HG02571 (cell line): ENCODE measurements at regions not wholly inside any gene's neighbourhood (a gene's known extent, or its start where the extent isn't known, plus 50 kb on each side); places are given as distances from the start of the nearest gene placed in this dataset.

Experiments
- ATAC-seq: cut with Tn5 transposase; IDR thresholded peaks from one replicate; pipeline ENCODE4 v1.9.1; 2021; ENCODE audit warnings: mild to moderate bottlenecking, moderate library complexity; ENCODE audit not compliant: unreplicated experiment

DNA sequence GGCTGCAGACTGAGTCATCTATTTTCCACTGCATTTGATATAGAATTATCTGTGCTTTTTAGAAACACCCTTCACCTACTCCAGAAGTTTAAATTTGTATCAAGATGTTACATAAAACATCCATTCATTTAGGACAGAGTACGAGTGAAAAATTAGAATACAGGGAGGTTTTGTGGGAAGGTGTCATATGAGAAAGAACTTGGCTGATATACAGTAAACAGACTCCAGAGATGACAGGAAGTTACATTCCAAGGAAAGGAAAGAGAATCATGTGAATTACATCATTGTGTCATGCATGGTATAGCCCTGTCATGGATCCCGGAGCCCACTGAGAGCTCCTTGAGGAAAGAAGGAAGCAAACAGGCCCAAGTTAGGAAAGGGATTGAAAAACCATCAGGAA is 341.5 kb upstream of the PKDCC start:
- no peak for ATAC-seq

DNA sequence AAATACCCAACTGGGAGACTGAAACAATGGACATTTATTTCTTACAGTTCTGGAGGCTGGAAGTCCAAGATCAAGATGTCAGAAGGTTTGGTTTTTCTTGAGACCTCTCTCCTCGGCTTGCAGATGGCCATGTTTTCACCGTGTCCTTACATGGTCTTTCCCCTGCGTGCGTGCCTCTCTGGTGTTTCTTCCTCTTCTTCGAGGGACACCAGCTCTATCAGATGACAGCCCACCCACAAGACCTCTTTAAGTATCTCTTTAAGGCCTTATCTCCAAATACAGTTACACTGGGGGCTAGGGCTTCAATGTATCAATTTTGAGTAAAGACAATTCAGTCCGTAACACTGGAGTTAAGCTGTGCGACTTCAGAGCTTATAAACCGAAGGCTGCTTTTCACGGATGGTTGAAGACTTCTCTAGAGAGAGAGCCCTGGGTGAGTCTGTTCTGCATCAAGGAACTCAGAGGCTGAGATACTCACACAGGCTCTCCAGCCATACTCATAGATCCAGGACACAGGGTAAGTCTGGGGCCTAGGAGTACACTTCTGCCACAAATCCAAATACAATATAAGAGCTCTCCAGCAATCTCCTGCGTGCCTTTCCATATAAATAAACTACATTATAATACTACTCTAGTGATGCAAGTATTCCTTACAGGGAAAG is 339.9 kb upstream of the PKDCC start:
- ATAC-seq = no peak

DNA sequence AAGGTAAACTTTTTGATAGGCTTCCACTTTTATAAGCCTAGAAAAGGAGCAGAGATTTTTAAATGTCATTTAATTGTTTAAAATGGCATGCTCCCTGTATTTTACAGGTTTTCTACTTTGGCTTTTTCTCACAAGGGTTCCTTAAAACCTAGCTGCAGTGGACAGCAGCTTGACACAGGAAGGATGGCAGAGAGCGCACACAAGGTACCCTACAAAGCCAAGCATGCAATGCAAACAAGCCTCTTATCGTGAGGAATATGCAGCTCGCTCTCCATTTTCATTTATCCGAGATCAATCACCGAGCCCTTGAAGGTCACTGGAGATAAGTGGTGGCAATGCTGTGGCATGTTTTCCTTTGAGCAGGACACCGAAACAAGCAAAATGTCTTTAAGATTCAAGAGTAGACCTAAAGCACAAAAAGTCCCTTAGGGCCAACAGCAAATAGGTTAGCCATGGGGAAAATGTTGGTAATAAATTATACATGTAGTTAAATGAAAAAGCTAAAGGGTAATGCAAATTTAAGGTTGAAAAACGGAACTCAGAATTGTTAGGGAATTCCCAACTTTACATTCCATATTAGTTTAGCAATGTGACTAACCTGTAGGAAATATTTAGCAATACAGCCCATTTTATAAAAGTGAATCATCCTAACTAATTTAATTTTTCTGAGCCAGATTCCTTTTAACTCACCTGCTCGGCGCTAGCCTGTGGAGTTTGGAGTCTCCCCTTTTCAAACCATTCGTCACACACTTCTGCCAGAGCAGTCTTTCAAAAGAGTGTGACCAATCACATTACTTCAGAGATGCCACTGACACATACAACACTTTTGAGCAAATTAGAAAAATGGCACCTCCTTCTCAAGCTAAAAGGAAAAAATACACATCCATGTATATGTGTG is 337.9 kb upstream of the PKDCC start:
- peak; percentile 38 for ATAC-seq

DNA sequence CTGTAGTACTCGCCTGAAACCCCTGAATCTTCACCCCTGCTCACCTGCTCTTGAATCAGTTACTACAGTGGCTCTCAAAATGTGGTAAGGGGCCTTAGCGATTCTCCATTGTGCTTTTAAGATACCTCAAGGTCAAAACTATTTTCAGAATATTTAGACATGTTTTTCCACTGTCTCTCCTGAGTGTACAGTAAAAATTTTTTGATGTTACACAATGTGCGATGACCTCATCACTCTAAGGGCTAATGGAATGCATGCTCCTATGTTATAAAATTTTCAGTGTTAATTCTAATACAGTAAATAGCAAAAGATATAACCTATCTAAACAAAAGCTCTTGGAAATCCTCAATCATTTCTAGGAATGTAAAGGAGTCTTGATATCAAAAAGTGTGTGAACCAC is 336.9 kb upstream of the PKDCC start:
- no peak for ATAC-seq

DNA sequence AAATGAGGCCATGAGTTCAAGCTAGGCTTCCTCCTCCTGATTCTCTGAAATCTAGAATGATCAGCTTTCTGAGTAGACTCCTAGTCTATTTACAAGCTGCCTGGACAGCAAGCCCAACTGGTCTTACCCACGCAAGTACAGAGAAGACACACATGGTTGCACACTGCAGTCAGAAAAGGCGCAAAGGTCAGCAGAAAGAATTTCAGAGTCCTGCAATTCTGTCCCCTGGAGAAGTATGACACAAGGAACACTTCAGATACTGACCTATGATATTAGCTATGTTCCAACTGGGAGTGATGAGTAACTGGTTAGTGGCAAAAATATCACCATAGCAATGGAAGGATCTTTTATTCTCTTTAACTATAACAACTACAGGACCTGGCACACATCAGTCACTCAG is 336.1 kb upstream of the PKDCC start:
- ATAC-seq = no peak

DNA sequence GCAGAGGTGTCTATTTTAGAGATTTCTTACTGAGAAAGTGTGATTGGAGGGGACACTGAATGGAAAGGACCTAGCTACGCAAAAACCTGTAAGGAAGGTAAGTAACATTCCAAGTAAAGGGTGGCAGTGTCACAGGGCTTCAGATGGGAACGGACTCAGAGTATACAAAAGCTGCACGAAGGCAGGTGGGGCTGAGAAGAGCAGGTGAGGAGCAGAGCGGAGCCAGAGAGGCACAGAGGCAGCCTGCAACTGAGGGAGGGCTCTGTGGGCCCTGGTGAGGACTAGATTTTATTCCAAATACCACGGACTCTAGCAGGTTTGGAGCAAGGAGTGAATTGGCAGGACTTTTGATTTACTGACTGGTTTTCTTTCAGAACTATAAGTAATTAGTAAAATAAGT is 331.3 kb upstream of the PKDCC start:
- ATAC-seq = no peak

DNA sequence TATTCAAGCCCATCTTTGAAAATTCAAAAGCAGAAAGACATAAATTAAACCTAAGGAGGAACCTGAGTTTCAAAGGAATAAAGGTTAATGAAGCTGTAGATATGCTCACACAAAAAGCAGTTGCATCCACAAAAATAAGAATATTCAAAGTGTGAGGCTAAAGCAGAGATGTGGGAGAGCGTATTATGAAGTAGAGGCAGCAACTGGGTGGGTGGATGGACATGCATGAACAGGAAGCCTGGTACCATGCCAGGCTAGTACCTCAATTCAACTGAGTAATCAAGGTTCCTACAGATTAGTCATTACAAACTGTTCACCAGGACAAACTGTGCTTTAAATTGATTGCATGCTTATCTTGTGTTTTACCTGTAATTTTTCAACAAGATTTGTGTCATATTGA is 330.0 kb upstream of the PKDCC start:
- ATAC-seq = no peak

DNA sequence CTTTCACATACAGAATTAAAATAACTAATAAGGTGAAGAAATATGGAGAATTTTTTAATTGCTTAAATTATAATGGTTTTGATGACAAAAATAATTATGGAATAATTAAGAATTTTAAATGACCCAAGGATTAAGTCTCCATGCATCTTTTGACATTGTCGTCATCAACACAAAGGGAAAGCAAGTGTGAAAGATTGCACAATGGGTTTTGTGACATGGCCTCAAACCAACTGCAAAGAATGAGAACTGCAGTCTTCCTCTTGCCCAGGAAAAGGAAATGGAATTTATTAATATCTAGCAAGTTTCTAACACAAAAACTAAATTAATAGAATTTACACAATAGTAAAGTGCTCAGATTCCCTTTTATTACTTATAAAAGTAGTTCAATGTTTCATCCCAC is 329.1 kb upstream of the PKDCC start:
- no peak for ATAC-seq

DNA sequence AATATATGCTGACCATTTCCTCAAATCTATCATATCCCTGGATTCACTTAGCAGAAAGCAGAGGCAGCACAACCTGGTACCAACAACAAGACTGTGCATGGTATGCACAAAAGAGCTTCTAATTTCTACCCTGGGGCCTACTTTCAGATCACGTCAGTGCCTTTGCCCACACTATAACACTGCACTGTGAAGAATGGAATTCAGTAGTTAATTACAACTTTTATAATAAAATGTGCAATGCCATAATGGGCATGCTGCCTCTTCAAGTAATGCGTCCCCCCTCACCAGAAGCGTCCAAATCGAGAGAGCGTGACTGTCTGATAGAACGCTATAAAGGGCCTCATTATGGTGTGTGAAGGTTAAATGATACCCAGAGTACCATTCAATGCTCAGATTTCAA is 328.1 kb upstream of the PKDCC start:
- ATAC-seq = no peak

DNA sequence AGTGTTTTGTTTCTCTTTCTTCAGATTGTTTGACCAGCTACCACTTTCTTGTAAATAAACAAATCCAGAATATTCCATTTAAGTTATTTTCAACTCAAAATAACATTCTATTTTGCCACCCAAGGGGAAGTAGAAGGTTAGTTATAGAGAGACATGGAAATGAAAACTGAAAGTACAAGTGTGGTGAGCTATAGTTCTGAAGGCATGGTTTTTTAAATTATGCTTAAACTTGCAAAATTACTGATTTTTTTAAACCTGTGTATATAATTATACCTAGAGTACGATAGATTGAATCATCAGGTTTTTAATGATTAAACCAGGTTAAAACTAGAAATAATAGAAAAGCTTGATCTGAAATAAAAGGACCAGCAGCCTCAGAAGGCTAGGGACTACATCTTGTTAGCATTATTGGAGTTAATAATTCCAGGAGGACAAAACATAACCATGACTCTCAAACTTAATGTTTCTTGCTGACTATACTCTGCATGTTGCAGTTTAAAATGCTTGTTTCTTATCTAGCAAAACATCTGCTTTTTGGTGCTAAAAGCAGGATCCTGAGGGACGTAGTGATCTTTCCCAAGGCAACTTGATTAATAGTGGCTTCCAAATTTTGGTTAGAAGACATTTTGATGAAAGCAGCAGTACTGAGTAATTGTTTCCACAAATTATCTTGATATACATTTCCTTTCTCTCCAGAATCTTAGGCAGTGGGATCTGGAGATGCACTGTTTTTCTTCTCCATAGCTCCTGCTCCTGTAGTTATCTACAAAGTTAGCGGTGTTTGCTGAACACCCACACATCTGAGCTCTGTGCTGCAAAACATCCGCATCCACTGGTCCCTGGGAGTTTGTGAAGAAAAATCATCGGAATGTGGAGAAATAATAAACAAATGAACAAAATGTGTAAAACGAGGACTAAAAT is 327.2 kb upstream of the PKDCC start:
- peak; percentile 46 for ATAC-seq

DNA sequence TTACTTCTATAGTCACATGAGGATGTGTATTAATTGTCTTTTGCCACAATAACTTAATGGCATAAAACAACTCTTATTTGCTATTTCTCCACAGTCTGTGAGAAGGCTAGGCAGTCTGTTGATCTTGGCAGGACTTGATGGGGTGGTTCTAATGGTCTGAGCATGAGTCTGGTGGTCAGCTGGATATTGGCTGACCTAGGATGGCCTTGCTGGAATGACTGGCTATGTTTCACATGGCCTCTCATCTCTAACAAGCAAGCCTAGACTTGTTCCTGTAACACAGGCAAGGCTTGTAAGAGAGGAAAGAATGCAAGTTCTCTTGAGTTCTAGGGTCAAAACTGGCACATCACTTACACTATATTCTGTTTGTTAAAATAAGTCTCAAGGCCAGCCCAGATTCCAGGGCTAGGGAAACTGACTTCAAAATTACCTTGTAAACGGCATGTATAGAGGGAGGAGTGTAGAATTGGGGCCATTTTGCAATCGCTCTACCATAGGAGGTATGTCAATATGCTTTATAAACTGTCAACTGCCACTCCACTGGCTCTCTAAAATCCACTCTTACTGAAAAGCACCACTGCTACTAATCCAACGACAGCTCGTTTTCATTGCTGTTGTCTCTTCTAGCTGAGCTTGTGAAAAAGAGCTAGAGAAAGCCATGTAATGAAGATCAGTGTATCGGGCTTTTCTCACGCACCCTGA is 325.0 kb upstream of the PKDCC start:
- ATAC-seq = no peak

DNA sequence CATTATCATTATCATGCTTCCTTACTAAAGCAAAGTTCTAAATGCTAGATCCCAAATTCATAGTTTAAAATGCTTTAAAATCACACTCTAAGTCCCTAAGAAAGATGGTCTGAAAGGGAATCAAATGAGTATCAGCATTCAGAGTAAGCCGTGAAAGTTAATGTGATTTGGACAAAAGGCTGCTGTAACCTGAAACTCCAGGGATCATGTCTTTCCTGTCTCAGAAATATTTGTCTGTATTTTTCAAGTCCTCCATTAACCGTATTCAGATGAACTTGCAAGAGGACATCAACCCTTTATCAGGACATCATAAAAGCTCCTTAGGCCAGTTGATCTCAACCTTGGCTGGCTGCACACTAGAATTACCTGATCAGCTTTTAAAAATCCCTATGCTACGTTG is 324.3 kb upstream of the PKDCC start:
- no peak for ATAC-seq

DNA sequence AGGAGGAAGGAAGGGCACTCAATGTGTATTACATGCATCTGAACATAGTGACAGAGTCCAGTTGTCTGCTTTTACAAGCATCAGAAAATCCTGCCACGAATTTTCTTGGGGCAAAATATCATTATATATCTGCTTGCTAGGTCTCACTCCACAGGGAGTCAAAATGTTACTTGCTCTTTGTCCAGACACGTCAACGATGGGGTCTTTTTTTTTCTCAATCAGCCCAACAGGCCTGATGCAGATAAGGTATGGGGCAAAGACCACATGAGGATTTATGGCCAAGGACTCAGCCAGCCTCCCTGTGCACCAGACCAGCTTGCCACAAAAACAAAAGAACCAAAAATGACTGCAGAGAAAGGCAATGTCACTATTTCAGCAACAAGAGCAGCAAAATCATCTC is 323.4 kb upstream of the PKDCC start:
- no peak for ATAC-seq

DNA sequence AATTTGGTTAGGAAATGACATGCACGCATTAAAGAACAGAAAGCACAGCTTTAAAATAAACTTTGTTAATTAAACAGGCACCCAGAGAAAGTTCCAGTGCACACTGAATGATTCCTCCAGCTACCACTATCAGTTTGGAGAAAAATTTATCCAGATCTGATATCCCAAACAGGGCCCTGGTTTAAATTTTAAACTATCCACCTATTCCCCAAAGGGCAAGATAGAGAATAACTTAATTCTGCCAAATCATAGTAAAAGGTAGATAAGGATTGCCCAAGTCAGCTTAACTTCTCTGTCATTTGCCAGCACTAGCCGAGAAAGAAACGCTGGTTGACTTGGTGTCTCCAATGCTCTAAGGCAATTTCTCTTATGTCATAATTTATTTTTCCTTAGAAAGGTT is 321.9 kb upstream of the PKDCC start:
- ATAC-seq = no peak

DNA sequence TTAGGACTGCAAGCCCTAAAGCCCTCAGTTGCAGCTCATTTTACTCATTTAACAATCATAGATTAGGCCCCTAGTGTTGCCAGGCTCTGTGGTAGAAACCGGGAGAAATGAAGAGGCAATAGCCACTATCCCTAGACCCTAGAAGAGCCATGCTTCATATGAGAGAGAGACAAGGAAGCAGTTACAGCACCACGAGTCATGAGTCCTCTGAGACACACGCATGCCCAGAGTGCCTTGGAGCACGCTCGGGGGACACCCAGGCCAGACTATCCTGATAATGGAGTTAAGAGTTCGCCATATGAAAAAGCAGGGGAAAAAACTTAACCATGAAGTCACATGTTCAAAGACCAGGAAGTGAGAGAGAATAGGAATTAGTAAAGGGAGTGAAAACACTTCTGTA is 321.5 kb upstream of the PKDCC start:
- ATAC-seq = no peak

DNA sequence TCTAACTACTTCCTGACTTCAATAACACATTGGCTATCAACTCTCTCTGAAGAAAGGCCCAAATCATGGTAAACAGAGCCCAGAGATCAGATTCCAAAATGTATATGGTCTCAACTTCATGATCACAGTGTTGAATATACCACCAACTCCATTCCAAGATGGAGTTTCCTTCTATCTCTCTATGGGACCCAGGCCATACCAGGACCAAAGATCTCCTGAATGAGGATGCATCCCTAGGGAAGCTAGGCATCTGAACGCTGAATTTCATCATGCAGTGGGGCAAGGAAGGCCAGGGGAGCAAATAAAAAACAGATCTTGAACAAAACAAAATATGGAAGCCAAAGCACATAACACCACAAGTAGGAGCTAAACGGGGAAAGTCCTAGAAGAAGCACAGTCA is 320.7 kb upstream of the PKDCC start:
- ATAC-seq = no peak

DNA sequence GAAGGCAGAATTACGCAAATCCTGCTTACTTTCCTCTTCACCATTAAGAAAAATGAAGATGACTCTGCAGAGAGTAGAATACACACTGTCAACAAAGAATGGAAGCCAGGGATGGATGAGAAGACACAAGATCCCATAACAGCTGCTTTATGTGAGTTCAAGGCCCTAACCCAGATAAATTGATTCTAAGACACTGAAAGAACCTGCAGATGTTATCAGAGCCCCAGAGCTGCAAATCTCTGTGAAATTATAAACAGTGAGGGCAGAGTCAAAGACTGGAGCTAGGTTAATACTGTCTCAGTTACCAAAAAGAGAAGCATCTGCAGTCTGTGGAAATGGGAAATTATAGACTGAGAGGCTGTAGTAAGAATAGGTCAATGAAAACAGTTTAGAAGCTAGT is 320.1 kb upstream of the PKDCC start:
- no peak for ATAC-seq

DNA sequence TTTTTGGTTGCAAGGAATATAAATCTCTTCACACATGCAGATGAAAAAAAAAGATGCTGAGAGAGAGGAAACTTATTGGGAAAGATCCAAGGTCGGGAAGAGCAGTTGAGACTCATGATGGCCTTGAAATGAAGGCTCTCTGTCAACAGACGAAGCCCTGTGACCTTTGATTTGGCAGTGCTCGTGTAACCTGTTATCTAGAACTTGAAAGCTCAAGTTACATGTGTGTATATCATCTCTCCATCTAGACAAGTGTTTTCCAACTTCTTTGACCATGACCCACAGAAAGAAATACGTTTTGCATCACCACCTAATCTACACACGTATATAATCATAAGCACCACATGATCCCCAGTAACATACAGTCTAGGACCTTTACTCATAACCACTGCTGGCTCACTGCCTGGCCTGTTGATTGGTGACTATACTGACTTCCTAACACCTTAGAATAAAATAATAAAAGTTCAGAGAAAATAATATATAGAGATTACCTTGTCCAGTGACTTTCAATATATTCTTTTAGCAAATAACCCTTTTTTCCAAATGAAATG is 319.0 kb upstream of the PKDCC start:
- no peak for ATAC-seq

DNA sequence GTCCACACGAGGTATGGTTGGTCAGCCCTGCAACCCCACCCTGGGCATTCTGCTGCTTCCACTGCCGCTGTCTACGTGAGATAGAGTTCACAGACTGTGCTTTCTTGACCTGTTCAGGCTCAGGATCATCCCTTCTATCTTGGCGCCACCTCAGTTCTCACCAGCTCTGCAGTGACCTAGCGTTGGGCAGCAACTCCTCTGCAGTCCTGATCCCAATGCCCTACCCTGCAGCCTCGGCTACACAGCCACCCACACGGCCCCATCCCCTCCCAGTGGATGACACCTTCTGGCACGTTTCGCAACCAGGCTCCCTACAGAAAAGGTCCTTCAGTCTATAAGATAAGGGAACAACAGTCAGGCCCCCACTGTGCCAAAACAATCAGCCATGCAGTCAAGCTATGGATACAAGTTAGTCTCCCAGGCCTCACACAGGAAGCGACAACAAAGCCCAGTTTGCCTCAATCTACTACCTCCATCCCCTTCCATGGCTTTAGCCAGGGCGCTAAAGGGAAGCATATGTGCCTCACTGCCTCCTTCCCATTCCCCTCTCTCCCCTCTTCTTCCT is 317.9 kb upstream of the PKDCC start:
- ATAC-seq = no peak

DNA sequence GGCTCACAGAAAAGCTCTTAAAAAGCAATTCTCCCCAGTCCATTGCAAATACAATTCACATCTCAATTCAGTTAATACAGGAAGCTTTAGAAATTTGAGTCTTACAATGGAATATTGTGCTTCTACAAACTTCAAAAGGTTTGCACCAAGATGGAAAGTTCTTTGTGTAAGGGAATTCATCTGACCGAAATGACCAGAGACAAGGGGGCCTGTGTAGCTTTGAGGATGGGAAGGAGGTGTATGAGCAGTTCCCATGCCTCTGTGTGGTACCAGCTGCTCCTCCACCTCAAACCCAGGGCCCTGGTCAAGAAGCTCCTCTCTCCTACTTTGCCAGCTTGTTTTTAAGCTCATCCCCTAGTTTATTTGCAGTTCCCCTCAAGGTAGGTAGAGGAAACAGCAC is 312.8 kb upstream of the PKDCC start:
- ATAC-seq = no peak
